NCI-H345 (cell line): ENCODE measurements at regions not wholly inside any gene's neighbourhood (a gene's known extent, or its start where the extent isn't known, plus 50 kb on each side); places are given as distances from the start of the nearest gene placed in this dataset.

Source experiments
- DNase-seq: peaks from one replicate; lab custom pipeline; 2025; lab: John Stamatoyannopoulos, UW

DNA sequence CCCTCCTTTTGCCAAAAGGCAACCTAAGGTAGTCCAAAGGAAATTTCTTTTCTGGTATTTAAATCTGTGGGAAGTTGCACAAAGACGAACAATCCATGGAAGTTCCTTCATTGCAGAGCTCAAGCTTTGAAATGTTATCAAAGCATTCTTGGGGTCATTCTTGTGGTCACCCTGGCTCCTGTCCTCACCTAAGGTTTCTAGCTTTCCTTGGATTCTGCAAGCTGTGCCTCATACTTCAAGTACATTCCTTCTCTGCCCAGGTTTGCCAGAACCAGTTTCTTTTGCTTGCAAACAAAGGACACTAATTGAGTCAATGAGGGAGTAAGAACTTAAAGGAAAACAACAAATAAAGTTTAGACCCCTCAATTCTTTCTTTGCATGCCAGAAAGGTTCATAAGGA lies 329.8 kb upstream of the PDZRN3 start:
- no peak for DNase-seq

DNA sequence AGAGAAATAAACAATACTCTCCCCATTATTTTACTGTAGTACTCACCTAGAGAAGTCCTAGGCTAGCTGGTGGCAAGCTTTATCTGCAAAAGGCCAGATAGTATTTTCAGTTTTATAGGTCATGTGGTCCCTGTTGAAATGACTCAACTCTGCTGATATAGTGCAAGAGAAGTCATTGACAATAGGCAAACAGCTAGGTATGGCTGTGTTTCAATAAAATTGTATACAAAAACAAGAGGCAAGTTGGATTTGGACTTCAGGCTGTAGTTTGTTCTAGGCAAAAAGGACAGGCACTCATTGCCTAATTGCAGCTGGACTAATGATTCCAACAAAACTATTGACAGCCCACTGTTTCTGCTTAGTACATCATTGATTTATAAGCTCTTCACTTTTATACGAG lies 328.0 kb upstream of the PDZRN3 start:
- DNase-seq, result no peak

DNA sequence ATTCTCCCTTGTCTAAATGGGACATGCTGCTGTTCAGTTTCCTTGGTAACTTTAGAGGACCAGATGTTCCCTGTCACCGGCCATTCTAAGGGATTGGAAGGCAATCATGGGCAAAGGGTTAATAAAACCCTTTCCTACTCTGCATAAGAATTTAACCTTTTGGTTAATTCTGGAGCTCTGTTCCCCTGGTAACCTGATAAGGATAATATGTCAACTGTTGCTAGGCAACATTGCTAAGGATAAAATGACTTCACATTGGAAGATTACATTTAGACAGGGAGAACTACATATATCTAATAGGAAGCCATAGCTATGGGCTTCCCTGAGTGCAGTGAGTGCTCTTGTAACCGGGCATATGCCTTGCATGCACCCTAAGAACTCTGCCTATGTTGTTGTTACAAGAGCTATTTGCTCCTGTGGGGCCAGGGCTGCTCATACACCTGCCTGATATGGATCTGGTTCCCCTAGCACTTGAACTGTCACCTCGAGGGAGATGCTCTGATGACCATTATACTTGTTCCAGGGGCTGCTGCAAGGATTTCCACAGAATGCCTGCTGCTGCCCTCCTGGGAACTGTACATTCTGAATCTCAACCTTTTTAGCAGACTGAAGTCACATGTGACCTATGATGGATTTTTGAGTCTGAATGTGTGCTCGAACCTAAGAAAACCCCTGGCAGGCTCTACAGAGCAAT lies 326.3 kb upstream of the PDZRN3 start:
- no peak for DNase-seq

DNA sequence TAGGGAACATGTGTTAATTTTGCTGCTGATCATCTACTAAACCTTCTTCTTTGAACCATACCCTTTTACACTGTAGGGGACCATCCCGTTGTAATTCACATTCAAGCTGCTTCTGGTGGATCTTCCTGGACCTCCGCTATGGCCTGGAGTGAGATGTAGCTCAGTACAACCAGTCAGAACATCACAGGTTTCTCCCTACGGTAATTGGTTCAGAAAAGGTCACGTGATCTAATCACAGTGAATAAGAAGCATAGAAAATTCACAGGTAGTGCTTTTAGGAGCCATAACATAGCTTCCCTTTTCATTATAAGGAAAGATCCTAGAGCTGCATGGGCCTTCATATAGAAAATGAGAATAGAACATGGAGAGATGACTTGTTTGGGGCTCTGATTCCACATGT lies 320.8 kb upstream of the PDZRN3 start:
- DNase-seq, result no peak

DNA sequence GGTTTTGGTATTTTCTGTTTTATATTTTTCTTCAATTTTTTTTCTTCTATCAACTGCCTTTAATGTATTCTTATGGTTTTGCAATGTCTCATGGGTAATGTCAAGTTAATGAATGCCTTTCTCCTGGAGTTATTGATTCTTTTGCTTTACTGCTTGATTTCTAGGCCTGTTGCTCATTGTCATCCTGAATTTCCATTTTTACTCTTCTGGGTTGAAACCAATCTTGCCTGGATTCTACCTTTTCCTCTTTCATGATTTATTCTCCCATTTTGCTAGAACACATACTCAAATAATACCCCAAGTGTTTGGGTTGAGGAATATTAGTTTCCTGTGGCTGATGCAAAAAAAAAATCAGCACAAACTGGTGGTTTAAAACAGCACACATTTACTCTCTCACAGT lies 315.2 kb upstream of the PDZRN3 start:
- no peak for DNase-seq

DNA sequence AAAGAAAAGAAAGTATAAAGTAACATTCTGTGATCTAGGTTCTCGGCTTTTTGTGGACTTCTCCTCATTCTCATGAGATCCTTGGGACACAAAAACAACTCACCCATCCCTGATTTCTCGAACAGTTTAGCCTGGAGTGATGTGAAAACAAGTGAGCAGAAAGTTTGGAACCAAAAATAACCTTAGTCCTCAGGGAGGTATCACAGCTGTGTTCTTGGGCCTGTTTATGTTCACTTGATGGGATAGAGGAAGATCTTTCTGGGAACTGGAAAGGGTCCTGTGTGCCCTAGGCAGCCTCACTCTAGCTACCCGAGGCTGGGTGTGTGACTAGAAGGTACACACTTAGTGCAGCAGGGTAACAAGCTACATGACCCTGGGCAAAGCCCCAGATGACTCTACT lies 308.8 kb upstream of the PDZRN3 start:
- no peak for DNase-seq

DNA sequence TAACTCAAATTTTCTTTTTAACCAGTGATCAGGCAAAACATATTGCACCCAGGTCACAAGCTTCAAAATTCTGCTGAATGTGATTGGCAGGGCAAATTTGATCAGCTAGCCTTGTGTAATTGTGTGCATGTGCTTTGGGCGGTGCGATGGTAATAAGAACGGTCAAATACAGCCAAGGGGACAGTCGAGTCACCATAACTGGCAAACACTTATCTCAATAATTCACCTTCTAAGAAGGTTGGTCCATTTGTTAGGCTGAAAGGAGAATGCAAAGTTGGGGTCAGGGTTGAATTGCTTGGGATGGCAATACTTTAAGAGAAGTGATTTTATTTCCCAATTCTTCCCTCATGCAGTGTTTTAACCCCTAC lies 302.4 kb upstream of the PDZRN3 start:
- DNase-seq, result no peak

DNA sequence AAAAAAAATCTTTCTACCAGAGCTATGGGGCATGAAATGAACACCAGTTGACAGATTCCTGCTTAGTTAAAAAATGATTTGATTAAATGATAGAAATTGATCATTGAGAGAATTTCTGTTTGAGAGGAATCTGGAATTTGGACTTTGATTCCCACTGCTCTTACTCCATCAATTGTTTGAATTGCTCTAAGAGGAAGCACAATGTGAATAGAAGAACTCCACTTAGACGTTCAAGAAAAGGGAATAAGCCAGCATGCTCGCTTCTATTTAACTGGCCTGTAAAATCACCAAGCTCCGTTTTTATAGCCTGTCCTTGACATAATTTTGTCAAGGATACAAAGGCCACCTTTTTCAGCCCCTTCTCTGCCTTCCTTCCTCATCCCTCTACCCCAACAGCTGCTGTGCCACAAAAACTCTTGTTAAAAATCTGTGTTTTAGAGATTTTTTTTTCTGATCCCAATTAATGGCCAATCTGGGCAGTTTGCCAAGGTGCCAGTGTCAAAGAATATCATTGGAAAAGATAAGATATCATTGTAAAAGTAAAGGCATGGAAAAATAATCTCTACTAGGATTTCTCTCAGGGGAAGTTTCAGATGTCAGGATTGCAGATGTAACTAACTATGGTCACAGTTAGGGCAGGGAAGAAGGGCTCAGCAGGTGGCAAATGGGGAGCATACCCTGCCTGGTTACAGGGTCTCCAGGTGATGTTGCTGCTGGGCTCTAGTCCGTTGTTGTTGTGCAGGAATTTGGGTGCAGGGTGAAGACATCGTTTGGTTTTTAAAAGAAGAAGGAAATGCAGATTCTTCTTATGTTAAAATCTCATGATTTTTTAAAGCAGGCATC lies 301.8 kb upstream of the PDZRN3 start:
- DNase-seq, result no peak

DNA sequence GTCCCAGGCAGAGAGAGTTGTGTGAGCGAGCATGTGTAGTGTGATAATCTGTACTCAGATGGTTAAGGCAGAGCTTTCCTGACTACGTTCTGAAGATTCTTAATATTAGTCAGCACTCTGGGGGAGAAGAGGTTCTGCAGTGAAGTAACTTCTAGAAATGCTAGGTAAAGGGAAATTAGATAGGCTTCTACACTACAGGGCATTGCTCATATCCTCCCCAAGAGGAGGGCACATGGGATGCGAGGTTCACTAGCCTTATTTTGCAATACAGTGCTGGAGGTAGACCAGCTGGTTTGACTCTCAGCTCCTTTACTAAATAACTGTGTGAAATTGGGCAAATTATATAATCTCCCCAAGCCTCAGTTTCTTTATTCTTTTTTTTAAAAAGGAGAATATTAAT lies 300.3 kb upstream of the PDZRN3 start:
- no peak for DNase-seq

DNA sequence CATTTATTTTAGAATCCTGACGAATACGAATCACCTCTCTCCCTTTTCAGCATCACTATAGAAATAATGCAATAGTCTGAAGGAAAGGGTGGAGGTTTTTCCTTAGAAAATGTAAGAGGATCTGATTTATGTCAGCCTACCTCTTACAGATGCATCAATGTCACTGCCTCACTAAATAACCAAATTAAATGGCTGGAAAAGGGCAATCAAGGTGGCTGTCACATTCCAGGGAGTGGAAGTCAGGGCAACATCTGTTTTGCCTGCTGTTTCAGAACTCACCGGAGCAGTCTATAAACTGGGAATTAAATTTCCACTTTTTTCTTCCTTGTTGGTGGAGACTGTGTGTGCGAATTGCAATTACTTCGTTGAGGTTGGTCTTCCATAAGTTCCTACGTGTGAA lies 299.3 kb upstream of the PDZRN3 start:
- DNase-seq, result no peak

DNA sequence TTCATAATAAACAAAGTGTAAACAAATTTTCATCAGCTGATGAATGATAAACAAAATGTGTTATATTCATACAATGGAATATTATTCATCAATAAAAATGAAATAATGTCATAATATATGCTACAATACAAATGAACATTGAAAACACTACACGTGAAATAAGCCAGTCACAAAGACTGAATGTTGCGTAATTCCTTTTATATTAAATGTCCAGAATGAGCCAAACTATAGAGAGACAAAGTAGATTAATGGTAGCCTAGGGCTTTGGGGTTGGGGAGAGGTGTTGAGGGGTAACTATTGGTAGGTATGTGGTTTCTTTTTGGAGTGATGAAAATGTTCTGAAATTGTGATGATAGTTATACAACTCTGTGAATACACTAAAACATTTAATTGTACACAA lies 292.9 kb upstream of the PDZRN3 start:
- no peak for DNase-seq

DNA sequence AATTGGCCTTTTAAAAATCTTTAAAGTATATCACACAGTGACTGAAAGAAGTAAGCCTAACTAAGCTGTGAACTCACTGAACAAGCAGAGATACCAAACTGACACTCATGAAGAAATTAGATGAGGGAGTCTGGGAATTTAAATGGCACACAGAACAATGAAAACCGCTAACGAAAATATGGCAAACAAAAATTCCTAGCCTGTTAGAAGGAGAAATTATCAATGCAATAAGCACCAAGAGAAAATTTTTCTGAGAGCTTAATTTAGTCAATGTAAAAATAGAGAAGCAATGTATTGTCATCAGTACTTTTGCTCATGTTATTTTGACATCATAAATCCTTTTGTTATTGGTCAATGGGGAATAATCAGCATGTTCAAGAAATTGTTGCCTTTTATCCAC lies 291.1 kb upstream of the PDZRN3 start:
- no peak for DNase-seq

DNA sequence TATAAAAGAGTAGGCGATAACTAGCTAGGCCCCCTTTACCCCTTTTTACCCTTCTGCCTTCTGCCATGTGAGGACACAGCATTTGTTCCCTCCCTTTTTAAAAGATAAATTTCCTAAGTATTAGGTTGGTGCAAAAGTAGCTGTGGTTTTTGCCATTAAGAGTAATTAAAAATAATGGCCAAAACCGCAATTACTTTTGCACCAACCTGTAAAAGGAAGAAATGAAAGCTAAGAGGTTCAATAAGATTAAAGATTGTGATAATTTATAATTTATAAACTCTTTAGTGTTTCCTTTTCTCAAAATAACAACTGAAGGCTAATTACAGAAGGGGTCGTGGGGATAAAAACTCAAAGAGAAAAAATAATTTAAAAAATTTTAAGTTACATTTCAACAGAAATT lies 283.5 kb upstream of the PDZRN3 start:
- DNase-seq, result no peak

DNA sequence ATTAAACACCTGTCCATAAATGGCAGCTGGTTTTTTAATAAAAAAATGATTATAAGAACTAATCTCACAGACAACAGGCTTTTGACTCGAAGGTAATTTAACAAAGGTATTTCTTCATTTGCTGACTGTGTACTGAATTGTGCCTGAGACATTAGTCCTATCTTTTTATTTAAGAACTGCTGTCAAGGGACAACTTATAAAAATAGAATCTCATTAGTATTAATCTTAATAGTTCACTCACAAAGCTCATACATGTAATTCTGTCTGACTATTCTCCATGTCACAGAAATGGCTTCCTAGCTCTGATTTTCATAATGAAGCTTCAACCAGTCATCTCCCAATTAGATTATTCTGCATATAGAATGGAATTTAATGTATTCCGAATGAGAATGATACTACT lies 276.9 kb upstream of the PDZRN3 start:
- no peak for DNase-seq

DNA sequence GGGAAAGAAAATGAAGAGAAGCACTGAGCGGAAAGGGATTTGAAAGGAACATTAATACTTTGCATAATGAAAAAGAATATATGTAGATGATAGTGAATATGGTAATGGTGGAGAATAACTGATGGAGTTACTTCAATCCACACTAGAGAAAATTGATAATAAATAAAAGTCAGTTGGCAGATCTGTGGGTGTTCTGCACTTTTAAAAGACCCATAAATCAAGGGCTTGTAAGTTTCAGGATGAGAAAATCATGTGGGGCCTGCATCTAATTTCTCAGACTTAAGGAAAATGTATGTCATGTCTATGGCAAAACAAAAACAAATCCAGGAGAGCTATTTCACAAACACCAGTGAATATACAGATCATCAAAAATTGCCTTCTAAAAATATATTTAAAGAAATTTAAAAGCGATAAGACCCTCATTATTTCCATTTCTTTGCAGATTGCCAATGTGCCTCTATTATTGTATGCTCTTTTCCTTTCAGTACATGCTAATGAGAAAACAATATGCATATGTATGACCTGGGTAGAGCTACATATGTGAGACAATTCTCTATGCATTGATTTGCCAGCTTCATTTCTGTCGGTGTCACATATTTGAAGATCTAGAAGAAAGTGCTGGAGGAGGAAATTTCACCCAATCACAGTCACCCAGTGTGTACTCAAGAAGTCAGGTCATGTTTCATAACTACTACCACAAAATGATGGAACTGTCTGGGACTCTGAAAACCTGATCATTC lies 269.9 kb upstream of the PDZRN3 start:
- DNase-seq, result no peak

DNA sequence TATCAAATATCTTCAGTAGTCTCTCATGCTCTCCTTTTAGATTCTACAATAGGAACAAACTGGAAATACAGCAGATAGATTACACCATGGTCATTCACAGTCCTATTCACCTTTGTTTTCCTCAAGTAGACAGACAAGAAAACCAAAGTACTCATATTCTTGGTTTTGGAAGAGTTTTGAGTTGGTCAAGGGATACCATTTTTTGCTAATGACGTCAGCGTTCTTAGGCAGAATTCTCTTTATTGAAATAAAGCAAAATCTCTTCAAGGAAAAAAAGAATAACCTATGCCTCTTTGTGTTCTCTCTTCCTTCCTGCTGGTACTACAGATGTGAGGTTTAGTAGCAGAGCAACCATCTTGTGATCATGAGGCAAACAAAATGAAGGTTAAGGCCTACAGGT lies 268.3 kb upstream of the PDZRN3 start:
- DNase-seq, result no peak

DNA sequence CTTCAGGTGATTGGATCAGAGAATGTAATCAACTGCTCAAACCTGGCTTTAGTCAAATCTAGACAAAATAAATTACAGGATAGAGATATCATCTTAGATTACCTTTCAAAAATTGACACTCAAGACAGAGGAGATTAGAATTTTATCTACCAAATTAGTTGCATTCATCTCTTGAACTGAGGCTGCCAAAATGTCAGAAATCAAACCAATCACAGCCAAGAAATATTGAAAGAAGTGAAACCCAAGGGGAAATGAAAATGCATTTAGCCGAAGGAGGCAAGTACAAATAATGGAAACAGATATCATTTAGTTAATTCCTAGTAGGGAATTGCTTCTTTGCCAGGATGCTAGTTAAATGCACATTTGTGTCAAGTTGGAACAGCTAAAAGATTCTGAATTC lies 261.1 kb upstream of the PDZRN3 start:
- DNase-seq, result no peak

DNA sequence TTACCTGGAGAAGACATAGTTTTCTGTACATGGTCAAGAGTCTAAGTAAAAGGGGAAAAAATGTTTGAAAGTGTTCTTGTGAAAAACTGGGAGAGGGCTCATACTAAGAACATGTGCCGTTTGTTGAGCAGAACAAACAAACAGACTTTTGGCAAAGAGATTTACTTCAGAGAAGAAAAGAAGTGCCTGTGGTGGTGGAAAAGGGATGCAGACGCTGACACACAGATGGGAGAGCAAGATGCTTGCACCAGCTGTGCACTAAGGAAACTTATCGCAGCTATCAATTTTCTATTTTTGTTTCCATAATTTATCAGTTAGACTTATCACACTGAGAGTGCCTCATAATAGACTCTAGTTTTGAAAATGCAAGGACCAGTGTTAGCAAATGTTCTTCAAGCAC lies 259.6 kb upstream of the PDZRN3 start:
- no peak for DNase-seq

DNA sequence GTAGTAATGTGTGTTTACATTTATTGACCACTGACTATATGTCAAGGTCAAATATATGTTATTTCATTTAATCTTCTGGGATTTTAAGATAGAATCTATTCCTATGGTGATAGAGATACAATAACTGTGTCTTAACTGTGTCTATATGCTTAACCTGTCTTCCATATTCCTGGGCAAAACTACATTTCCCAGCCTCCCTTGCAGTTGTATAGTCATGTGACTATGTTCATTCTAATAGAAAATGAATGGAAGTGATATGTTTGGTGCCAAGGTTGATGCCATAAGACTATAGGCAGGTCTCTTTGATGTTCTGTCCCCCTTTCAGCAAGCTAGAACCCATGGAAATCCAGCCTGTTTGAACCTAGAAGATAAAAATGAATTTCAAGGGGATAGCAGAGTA lies 258.8 kb upstream of the PDZRN3 start:
- no peak for DNase-seq

DNA sequence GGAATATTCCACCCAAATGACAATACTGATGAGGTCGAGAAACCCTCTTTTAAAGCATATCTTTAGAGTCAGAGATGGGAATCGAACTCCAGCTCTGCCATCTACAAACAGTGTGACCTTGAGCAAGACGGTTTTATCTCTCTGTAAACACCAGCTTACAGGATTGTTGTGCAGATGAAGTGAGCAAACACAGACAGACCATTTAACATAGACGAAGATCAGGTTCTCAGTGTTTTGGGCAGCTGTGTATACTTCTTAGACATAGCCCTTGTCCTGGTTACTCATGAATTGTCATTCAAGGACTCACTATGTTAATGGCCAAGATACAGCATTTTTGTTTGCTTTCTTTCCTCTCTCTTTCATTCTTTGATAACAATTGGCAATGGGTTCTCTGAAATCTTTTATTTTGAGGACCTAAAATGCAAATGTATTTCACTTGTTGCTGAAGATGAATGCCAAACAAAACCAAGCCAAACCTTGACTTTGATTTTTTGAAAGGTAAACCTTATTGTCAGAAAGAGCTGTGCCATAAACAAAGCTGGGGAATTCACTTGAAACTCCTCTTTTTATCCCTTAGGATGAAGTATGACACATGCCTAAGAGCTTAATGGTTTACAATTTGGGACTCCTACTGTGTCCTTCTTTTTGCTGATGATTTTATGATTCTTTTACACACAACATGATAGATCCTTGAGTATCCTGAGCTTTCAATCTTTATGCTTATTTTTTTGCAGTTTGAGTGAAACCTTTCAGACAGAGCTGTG lies 250.0 kb upstream of the PDZRN3 start:
- DNase-seq, result peak; percentile 87

DNA sequence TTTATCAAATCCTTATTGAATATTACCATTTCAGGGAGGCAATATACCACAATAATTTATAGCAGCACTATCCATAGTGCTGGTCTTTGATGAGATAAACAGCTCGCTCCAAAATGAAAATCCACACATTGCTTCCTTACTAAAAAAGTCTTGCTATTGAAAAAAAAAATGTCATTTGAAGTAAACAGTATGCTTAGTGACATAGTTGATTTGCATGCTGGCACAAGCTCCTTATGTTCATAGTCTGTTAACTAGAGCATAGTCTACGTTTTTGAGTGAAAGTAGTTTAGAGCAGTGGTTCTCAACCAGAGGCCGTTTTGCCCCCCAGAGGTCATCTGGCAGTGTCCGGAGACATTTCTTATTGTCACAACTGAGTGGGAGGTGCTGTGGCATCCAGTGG lies 249.4 kb upstream of the PDZRN3 start:
- no peak for DNase-seq

DNA sequence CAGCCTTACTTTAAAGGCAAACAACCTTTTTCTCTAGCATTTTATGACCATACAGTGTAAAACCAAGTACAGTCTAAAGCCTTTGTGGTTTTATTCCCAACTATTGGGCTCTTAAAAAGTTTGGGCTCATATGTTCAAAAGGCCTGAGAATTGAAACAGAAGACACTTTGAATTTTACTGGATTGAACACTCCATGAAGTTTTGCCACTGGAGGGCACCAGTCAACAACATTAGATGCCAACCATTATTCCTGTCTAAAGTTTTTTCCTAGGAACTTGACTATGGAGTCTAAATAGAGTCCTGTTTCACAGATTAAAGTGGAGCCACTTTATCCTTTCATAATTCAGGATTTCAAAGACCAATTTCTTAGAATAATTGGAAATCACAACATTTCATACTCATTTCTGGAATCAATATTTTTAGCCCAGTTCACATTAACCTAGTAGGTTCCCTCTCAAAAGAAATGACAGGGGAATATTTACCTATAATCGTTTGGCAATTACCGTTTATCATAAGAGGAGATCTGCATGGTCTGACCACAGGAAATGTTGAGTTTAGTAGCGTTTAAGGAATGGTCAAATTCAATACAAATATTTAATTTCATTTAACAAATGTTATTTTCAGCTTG lies 244.1 kb upstream of the PDZRN3 start:
- DNase-seq, result peak; percentile 54
